ENCODE measurements at regions not wholly inside any gene's neighbourhood (a gene's known extent, or its start where the extent isn't known, plus 50 kb on each side); places are given as distances from the start of the nearest gene placed in this dataset.
"Not testable (repeated sequence)": the region's sequence is repeated elsewhere in the genome, so short reads cannot be mapped to it uniquely, and the experiment has no call there.

DNA sequence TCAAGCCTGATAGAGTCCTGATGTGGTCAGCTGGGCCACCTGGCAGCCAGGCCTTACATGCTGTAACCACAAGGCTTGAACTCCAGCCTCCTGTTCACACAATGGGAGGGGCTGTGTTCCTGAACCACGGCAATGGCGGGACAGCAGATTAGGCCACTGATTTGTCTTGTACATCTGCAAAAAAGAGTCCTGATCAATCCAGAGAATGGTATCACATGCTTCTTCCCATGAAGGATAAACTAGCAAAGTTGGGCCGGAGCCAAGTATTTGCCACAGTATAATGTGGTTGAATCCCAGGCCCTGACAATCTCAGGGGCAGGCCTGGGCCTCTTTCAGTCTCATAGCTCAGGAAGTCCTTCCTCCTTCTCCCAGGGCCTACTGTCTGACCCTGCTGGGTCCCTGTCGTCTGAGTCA, 2182.5 kb upstream of the AGA start:
- no peak for DNase-seq

DNA sequence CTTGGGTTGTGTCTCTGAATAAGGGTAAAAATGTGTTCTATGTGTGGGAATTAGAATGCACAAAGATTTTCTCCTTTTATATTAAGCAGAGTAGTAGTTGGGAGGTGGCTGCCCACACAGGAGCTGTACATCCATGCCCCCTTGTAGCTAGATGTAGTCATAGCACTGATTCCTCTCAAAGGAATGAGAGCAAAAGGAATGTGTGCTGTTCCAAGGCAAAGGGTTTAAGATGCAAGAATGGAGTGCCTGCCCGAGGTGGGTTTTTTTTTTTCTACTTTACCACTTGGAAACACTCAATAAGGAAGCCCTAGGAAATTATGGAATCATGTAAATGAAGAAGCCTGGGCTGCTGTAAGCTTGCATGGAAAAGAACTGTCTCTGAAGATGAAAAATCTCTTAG, 2183.2 kb upstream of the AGA start:
- DNase-seq, result no peak

DNA sequence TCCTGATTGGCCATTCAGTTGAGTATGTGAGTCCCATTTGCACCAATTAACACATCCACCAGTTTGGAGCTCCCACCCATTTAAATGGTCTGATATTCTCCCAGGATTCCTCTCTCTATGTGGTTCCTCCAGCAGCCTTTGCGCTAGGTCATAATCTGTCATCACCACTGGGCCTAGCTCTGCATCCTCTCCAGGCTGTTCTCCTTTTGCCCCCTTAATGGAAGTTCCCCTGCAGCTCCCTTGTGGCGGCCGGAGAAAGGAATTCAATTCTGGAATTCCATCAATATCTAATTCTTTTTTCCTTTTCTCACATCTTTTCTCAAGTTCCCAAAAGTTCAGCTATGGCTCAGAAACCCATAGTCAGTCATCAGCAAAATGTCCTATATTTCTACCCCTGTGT, 2184.4 kb upstream of the AGA start:
- DNase-seq, result no peak

DNA sequence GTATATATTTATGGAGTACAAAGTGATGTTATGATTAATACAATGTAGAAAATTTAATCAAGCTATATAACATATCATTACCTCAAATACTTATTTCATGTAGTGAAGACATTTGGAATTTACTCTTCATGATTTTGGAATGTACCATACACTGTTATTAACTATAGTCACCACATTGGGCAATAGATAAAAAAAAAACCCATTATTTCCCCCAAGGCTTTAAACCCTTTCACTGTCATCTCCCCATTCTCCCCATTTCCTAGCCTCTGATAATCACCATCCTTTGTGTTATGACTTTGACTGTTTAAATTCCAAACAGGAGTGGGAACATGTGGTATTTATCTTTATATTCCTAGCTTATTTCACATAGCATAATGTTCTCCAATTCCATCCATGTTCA, 2189.1 kb upstream of the AGA start:
- DNase-seq, result no peak

DNA sequence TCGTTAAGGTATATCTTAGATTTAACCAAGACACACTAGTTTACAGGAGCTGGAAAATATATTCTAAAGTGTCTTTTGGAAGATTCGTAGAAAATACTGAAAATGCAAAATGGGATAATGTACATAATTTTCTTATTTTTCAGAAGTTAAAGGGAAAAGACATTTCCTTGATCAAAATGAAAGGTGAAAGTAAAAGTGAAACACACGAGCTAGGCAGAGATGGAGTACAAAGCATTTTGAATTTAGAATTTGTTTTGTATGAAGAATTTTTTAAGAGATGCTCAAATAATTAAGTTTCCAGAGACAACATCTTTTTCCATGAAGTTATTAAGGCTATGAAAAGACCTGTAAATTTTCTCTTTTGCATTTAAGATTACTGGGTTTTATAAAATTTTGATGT, 2192.6 kb upstream of the AGA start:
- no peak for DNase-seq

DNA sequence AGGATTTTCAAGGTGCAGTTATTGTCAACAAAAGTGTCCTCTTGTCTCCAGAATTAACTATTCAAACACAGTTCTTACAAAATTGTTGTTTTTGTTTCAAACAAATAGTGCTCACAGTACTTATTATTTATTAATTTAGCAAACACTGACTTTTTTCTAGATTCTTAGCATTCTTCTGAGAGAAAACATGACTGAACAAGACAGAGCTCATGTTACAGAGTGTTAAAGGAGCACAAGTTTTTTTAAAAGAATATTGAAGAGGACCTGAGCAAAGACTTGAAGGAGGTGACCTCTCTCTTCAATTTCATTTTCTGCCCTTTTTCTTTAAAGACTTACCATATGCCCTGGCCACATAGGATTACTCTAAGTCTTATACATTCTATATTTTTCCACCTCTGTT, 2220.3 kb upstream of the AGA start:
- no peak for DNase-seq

DNA sequence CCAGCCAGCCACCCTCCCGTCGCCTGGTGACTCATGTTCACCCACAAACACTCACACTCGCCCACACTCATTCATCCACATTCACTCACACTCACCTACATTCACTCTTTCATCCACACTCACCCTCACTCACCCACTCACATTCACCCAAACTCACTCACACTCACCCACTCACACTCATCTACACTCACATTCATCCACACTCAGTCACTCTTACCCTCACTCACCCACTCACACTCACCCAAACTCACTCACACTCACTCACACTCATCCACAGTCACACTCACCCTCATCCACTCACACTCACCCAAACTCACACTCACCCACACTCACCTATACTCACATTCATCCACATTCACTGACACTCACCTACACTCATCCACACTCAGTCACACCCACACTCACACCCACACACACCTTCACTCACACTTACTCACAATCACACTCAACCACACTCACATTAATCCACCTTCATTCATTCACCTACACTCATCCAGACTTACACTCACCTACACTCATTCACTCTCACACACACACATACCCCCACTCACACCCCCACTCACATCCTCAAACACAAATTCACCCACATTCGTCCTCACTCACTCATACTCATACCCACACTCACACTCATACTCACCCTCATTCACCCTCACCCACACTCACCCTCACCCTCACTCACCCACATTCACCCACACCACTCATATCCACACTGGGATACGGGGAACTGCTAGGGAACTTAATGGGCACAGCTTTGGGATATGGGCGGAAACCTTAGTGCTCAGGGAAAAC, 2221.6 kb upstream of the AGA start:
- DNase-seq, result no peak

DNA sequence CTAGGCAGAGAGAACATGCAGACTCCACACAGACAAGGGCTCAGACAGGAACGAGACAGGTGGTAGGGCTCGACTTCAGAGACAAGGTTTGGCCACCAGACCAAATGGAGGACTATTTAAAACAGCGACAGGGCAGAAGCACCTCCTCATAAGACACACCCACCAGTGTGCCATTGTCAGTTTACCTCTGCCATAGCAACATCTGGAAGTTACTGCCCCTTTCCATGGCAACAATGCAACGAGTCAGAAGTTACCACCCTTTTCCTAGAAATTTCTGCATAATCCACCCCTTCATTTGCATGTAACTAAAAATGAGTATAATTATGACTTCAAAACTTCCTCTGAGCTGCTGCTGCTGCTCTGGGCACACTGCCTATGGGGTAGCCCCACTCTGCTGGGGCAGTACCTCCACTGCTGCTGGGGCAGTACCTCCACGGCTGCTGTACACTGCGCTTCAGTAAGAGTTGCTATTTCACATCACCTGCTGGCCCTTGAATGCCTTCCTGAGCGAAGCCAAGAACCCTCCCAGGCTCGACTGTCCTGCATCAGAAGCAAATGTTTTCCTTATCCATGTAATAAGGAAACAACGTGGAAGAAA, 2222.3 kb upstream of the AGA start:
- DNase-seq, result no peak

DNA sequence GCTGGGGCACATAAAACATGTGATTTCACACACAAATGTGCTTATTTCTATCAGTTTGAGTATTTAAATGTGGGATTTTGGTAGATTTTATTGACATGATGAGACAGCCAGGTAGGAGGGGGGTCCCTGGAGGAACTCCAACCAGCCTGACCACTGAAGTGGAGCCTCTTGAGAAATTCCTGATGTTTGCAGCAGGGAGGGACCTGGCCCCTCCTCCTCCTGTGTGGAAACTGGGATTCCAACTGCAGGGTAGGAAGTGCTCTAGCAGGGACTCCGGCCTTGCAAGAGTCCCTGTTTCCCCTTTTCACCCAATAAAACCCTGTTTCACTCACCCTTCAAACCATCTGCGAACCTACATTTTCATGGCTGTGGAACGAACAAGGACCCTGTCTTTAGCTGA, 2224.0 kb upstream of the AGA start:
- DNase-seq, result no peak

DNA sequence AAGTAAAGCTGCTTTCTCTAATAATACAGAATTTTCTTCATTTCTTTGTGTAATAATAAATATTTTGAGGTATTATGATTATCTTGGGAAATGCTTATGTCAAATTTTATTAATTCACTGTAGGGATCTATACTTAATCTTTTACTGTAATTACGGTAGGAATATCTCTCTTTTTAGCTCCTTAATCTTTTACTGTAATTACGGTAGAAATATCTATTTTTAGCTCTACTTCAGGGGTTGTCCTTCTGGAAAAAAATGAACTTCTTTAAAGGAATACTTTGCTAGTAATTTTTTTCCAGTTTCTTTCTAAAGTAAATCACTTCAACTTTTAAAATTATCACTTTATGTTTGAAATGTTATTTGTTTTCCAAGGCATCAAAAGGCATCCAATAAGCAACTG, 2229.4 kb upstream of the AGA start:
- DNase-seq, result no peak

DNA sequence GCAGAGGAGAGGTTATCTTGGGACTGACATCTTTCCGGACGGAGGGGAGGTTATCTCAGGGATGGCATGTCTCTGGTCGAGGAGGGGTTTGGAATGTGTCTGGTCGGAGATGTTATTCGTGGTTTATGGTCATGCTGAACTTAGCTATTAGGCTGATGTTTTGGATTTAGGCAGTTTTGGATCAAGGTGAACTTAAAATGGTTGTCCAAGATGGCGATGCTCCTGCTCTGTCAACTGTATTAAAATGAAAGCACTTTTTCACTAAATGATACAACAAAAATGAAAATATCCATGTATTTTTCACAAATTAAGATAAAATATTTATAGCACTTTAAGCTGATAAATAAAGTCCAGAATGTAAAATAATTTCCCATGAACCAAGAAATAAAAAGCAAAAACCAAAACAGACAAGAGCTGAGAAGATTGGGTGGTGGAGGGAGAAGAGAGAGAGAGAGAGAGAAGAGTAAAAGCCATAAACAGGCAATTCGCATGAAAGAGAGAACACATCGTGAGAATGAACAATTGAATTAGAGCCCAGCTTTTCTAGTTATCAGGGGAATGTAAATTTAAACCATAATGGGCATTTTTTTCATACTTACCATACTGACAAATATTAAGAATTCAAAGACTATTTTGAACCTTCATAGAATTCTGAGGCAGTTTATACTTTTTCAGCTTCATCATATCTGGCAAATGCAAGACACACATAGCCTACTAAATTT, 2236.0 kb upstream of the AGA start:
- DNase-seq, result no peak

DNA sequence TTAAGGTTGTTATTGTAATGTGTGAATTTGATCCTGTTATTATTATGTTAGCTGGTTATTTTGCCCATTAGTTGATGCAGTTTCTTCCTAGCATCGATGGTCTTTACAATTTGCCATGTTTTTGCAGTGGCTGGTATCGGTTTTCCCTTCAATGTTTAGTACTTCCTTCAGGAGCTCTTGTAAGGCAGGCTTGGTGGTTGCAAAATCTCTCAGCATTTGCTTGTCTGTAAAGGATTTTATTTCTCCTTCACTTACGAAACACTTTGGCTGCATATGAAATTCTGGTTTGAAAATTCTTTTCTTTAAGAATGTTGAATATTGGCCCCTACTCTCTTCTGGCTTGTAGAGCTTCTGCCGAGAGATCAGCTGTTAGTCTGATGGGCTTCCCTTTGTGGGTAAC, 2241.4 kb upstream of the AGA start:
- DNase-seq, result not testable (repeated sequence)

DNA sequence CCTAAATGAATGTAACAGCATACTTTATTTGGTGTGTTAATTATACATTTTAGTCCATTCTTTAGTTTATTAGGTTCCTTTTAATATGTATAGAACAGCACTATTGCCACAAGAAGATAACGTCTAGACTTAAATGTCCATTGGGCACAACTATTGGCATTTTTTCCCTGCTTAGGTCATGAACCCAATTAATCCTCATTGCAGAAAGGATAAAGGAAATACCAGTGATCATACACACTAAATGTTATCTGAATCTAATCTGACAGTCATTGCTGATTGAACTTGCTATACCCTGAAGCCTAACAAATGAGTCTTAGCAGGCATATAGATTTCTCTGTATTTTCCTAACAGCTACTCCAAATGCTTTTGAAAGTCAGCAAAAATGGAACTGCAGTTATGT, 2250.0 kb upstream of the AGA start:
- no peak for DNase-seq

DNA sequence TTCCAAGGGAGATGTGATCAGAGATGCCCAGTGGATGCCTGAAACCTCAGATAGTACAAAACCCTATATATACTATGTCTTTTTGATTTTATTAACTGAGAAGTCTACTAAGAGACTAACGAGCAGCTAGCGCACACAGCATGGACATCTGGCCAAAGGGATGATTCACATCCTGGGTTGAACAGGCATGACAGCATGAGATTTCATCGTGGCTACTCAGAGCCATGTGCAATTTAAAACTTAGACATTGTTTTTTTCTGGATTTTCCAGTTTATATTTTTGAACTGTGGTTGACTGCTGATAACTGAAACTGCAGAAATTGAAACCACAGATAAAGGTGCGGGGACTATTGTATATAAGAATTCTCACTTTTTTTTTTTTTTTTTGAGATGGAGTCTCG, 2252.9 kb upstream of the AGA start:
- DNase-seq, result no peak

DNA sequence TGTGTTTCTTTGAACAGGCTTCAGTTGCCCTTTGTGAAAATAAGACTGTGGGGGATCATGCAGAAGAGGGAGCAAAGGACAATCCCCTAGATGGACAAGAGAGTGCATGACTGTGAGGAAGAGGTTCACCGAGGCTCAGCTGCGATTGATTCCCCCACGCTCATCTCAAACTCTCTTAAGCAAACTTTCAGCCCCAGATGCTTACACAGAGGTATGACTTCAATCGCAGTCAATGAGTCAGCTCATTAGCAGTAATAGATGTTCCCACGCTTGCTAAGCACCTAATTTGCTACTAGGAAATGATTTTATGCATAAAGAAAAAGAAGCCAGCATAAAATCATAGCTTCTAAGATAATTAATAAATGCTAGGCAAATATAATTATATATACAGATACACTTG, 2256.1 kb upstream of the AGA start:
- DNase-seq, result no peak

DNA sequence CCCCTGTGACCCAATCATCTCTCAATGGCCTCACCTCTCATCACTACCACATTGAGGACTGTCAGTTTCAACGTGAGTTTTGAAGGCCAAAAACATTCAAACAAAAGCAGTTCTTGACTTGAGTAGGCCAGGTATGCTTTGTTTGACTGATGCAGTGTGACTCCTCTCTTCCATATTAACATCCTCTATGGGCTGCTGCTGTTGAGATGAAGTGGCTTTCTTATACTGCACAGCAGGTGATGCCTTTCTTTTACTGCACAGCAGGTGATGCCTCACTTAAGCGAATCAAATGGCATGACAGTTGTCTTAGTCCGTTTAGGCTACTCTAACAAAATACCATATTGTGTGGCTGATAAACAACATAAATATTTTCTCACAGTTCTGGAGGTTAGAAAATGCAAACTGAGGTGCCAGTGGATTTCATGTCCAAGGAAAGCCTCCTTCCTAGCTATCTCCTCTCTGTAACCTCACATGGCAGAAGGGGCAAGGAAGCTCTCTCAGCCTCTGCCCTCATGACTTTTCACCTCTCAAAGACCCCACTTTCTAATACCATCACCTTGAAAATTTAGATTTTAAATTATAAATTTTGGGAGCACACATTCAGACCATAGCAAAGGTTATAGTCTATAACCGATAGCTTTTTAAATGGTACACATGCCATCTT, 2267.9 kb upstream of the AGA start:
- no peak for DNase-seq

DNA sequence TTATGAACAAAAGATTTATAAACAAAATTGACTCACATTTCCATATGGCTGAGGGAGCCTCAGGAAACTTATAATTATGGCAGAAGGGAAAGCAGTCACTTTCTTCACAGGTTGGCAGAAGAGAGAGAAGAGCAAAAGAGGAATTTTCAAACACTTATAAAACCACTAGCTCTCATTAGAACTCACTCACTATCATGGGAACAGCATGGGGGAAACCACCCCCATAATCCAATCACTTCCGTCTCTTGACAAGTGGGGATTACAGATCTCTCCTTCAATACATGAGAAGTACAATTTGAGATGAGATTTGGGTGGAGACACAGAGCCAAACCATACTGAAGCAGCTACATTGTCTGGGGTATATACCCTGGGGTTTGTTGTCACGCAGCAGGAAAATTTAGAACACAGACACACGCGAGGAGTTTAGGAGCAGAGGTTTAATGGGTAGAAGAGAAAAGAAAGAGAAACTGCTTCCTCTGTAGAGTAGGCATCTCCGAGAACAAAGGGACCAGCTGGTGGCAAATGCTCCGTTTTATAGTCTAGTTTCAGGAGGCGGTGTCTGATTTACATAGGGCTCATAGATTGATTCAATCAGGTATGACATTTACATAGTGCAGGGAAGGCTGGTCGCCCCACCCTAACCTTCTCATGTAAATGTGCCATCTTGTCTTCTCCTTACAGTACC, 2277.7 kb upstream of the AGA start:
- DNase-seq, result no peak

DNA sequence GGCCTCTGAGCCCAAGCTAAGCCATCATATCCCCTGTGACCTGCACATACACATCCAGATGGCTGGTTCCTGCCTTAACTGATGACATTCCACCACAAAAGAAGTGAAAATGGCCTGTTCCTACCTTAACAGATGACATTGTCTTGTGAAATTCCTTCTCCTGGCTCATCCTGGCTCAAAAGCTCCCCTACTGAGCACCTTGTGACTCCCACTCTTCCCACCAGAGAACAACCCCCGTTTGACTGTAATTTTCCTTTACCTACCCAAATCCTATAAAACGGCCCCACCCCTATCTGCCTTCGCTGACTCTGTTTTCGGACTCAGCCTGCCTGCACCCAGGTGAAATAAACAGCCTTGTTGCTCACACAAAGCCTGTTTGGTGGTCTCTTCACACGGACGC, 2284.3 kb upstream of the AGA start:
- not testable (repeated sequence) for DNase-seq

DNA sequence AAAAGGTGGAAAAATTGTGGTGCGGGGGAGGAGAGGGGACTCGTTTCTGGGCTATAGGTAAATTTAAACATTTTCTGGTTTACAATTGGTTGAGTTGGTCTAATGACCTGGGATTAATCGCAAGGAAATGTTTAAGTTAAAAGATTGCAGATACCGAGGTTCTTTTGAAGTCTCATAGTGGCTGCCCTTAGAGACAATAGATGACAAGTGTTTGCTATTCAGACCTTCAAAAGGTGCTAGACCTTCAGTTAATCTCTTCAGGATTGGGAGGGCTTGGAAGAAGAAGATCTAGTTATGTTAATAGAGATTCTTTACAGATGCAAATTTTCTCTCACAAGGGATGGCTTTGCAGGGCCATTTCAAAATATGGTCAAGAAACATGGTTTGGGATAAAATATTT, 2286.1 kb upstream of the AGA start:
- no peak for DNase-seq

DNA sequence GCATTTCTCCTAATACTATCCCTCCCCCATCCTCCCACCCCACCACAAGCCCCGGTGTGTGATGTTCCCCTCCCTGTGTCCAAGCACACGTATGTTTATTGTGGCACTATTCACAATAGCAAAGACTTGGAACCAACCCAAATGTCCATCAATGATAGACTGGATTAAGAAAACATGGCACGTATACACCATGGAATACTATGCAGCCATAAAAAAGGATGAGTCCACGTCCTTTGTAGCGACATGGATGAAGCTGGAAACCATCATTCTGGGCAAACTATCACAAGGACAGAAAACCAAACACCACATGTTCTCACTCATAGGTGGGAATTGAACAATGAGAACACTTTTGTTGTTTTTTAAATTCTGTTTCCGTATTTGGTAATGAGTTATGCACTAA, 2294.6 kb upstream of the AGA start:
- not testable (repeated sequence) for DNase-seq

DNA sequence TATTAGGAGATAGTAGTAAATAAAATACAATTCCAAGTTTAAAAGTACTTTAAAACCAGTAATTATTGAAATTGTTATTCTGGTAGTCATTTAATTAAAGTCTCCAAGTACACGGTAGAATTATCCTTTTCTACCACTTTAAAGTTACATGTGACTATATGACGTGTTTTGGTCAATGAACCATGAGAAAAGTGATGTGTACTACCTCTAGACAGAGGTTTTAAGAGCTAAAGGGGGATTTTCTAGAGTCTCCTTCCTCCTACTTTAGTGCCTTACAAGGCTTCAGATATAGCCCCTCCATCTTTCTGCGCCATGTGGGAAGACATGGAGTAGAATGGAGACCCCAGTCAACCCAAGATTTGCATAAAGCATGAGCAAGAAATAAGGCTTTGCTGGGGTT, 2296.6 kb upstream of the AGA start:
- no peak for DNase-seq

DNA sequence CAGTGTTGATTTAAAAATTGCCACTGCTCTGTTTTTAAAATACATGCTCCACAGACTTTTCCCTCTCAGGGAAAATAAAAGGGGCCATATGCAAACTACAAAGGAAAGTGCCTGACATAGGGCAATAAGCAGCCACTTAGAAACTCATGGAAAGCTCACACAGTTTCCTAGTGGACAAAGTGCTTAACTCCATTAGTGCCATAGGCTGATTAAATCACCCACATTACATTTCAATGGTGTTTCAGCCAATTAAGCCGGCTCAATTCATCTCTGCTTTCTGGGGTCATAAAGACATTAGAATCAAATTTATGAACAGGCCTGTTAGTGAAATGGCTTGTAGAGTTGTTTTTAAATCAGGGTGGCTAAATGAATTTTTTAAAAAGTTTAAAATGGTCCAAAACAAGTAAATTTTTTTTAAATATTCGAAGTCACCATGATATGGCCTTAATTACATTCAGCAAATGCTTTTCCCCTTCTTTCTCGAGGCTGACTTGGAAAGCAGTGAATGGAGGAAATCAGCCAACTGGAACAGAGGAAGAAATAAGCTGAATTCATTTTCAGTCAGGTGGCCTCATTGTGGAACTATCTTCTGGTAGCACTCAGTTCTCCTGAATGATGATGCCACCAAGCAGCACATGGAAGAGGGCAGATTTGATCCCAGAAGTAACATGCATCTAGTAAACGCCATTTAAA, 2305.1 kb upstream of the AGA start:
- DNase-seq, result no peak
